GM20000 (cell line): ENCODE measurements at regions not wholly inside any gene's neighbourhood (a gene's known extent, or its start where the extent isn't known, plus 50 kb on each side); places are given as distances from the start of the nearest gene placed in this dataset.

Source experiments
- DNase-seq: peaks from one replicate; pipeline ENCODE4 v3.0.0; 2012; ENCODE audit warnings: low spot score
- CTCF ChIP-seq: IDR thresholded peaks from 2 replicates; pipeline ENCODE4 v1.5.1; 2012; ENCODE audit warnings: mild to moderate bottlenecking, control low read depth; ENCODE audit errors: extremely low read depth, missing control alignments

- no peak for TF ChIP-seq CTCF
- DNase-seq, result no peak
Measured at GRCh38 chr14:58823312-58823711, 185.6 kb downstream of the DACT1 start.

- TF ChIP-seq CTCF, result no peak
- DNase-seq, result no peak
Measured at GRCh38 chr14:58824106-58824505, 186.3 kb downstream of the DACT1 start.

GRCh38 chr14:58824796-58825195 lies 187.0 kb downstream of the DACT1 start:
- DNase-seq, result no peak
- no peak for TF ChIP-seq CTCF

GRCh38 chr14:58825606-58826005 lies 187.8 kb downstream of the DACT1 start:
- DNase-seq, result no peak
- TF ChIP-seq CTCF, result no peak

GRCh38 chr14:58826845-58827686 lies 189.3 kb downstream of the DACT1 start:
- no peak for DNase-seq
- no peak for TF ChIP-seq CTCF

GRCh38 chr14:58828298-58828697 lies 190.5 kb downstream of the DACT1 start:
- TF ChIP-seq CTCF, result no peak
- no peak for DNase-seq

- no peak for TF ChIP-seq CTCF
Measured at GRCh38 chr14:58829594-58829993, 191.8 kb downstream of the DACT1 start.

More at GRCh38 chr14:58829594-58829993, 191.8 kb downstream of the DACT1 start:
- no peak for DNase-seq
